CD4-positive, alpha-beta T cell (primary cell): ENCODE measurements at regions not wholly inside any gene's neighbourhood (a gene's known extent, or its start where the extent isn't known, plus 50 kb on each side); places are given as distances from the start of the nearest gene placed in this dataset.
"Not testable (repeated sequence)": the region's sequence is repeated elsewhere in the genome, so short reads cannot be mapped to it uniquely, and the experiment has no call there.

Source experiments
- ATAC-seq: fragments of 200-7000 bp; cut with Tn5 transposase; one replicate; pipeline ENCODE4 v1.10.0; 2022; ENCODE audit warnings: mild to moderate bottlenecking; ENCODE audit not compliant: poor library complexity
- CTCF ChIA-PET: fragments of 350-600 bp; sonication (Branson Sonifier 250); formaldehyde crosslinking; loops from one replicate; lab custom pipeline; 2021; ENCODE audit warnings: antibody characterized with exemption, inconsistent platforms; lab: Charles Lee
- POLR2A ChIA-PET: fragments of 350-600 bp; sonication (Branson Sonifier 250); formaldehyde crosslinking; loops from one replicate; lab custom pipeline; 2021; ENCODE audit warnings: antibody characterized with exemption, inconsistent platforms; lab: Charles Lee
- DNase-seq, 14 experiments: peaks; one replicate each; pipeline ENCODE4 v3.0.0-alpha.2; 2013 to 2020; ENCODE audit warnings: mixed read lengths in 2 of 14
- H3K27ac ChIP-seq, 2 donors: one replicate each; pipeline versions ENCODE4 v1.5.1 to v1.7.0; 2013; ENCODE audit warnings: low read length in 2 of 2, low read depth in 1 of 2, mild to moderate bottlenecking in 1 of 2
- H3K27me3 ChIP-seq, 2 experiments: 1 replicate in 1 of 2; 2 replicates in 1 of 2; pipeline versions ENCODE4 v1.6.1 to v1.7.0; 2013; ENCODE audit warnings: low read length in 2 of 2, control low read depth in 1 of 2, mild to moderate bottlenecking in 1 of 2, moderate library complexity in 1 of 2; ENCODE audit not compliant: insufficient read depth in 2 of 2, control insufficient read depth in 1 of 2
- H3K36me3 ChIP-seq: one replicate; pipeline ENCODE4 v1.6.1; 2013; ENCODE audit warnings: low read length, control low read depth; ENCODE audit not compliant: insufficient read depth
- H3K4me1 ChIP-seq: one replicate; pipeline ENCODE4 v1.6.1; 2013; ENCODE audit warnings: low read length, control low read depth; ENCODE audit not compliant: insufficient read depth
- H3K4me3 ChIP-seq: one replicate; pipeline ENCODE4 v1.5.1; 2013; ENCODE audit warnings: mild to moderate bottlenecking, low read length, moderate library complexity
- H3K9me3 ChIP-seq, 2 experiments: 1 replicate in 1 of 2; 2 replicates in 1 of 2; pipeline versions ENCODE4 v1.6.1 to v1.7.0; 2013; ENCODE audit warnings: low read length in 2 of 2, mild to moderate bottlenecking in 2 of 2, control low read depth in 1 of 2, moderate library complexity in 1 of 2; ENCODE audit not compliant: control insufficient read depth in 1 of 2, insufficient read depth in 1 of 2
- H3K27ac Mint-ChIP-seq: one replicate; pipeline ENCODE4 v1.8.0; 2020; ENCODE audit warnings: mixed read lengths
- H3K27me3 Mint-ChIP-seq: one replicate; pipeline ENCODE4 v1.8.0; 2021; ENCODE audit warnings: mixed read lengths
- H3K36me3 Mint-ChIP-seq: one replicate; pipeline ENCODE4 v1.8.0; 2021; ENCODE audit warnings: low read depth, mixed read lengths
- H3K4me1 Mint-ChIP-seq: one replicate; pipeline ENCODE4 v1.8.0; 2021; ENCODE audit warnings: low read depth, mixed read lengths
- H3K4me3 Mint-ChIP-seq: one replicate; pipeline ENCODE4 v1.8.0; 2020; ENCODE audit warnings: mild to moderate bottlenecking, mixed read lengths
- H3K9me3 Mint-ChIP-seq: one replicate; pipeline ENCODE4 v1.8.0; 2020; ENCODE audit warnings: mixed read lengths
- CTCF ChIP-seq: fragments of 200-600 bp; IDR thresholded peaks from one replicate; pipeline ENCODE4 v1.8.0; 2022; ENCODE audit warnings: antibody characterized with exemption, mild to moderate bottlenecking
- intact Hi-C, 2 experiments: fragments of 100-400 bp; cut with DNase I in 1 of 2; cut with micrococcal nuclease in 1 of 2; formaldehyde crosslinking; loops; one replicate each; pipeline versions ENCODE4 v1.15.1 to v1.9.0; 2023 to 2025; cut with DNase I, micrococcal nuclease

GRCh38 chr12:46478123-46478522 lies 105.5 kb upstream of the SLC38A2 start:
- DNase-seq (no peak), ATAC-seq (no peak)
- Histone ChIP-seq H3K9me3 (no peaks in the 10 kb centered on the region), H3K27me3 (no peaks in the 10 kb centered on the region), H3K27ac (no peak overlapping the region), H3K4me1 (no peaks in the 10 kb centered on the region), H3K4me3 (no peak overlapping the region), H3K36me3 (no peaks in the 10 kb centered on the region)
- TF ChIP-seq CTCF, result no peak
- ChIA-PET POLR2A (no interaction called here), CTCF (no interaction called here)
- H3K27me3 Mint-ChIP-seq, result no peaks in the 10 kb centered on the region
- peaks cover 6% of the 10 kb centered on the region for H3K4me1 Mint-ChIP-seq
- intact Hi-C loops, result no loop called here
- H3K4me3 Mint-ChIP-seq, result no peak overlapping the region
- no peaks in the 10 kb centered on the region for H3K9me3 Mint-ChIP-seq
- H3K36me3 Mint-ChIP-seq, result no peaks in the 10 kb centered on the region
- no peak overlapping the region for H3K27ac Mint-ChIP-seq

GRCh38 chr12:46477541-46477940 lies 105.0 kb upstream of the SLC38A2 start:
- H3K36me3 Mint-ChIP-seq, result no peaks in the 10 kb centered on the region
- no peak overlapping the region for H3K27ac ChIP-seq
- H3K27me3 ChIP-seq, result no peaks in the 10 kb centered on the region
- H3K36me3 ChIP-seq, result no peaks in the 10 kb centered on the region
- no peaks in the 10 kb centered on the region for H3K27me3 Mint-ChIP-seq
- H3K4me1 ChIP-seq, result no peaks in the 10 kb centered on the region
- no peaks in the 10 kb centered on the region for H3K9me3 Mint-ChIP-seq
- ChIA-PET POLR2A (no interaction called here), CTCF (no interaction called here)
- intact Hi-C loops, result no loop called here
- DNase-seq, result no peak
- H3K4me3 Mint-ChIP-seq, result no peak overlapping the region
- no peak for TF ChIP-seq CTCF
- H3K4me1 Mint-ChIP-seq, result peaks cover 6% of the 10 kb centered on the region
- no peaks in the 10 kb centered on the region for H3K9me3 ChIP-seq
- no peak overlapping the region for H3K4me3 ChIP-seq
- no peak for ATAC-seq
- no peak overlapping the region for H3K27ac Mint-ChIP-seq

- no peaks in the 10 kb centered on the region for H3K4me1 ChIP-seq
- Mint-ChIP-seq H3K27me3 (no peaks in the 10 kb centered on the region), H3K36me3 (no peaks in the 10 kb centered on the region), H3K9me3 (no peaks in the 10 kb centered on the region), H3K27ac (no peak overlapping the region), H3K4me3 (no peak overlapping the region), H3K4me1 (peaks cover 6% of the 10 kb centered on the region)
- no peak for ATAC-seq
- no peak for DNase-seq
- TF ChIP-seq CTCF, result no peak
- H3K4me3 ChIP-seq, result no peak overlapping the region
- no peaks in the 10 kb centered on the region for H3K9me3 ChIP-seq
- POLR2A ChIA-PET, result interaction anchor here (1.0 kb wide), 1 partner anchor 21 kb away, joined by 3 read pairs; no protein-coding TSS in a partner anchor
- no peaks in the 10 kb centered on the region for H3K27me3 ChIP-seq
- CTCF ChIA-PET, result interaction anchor here (0.9 kb wide), 1 partner anchor 16 kb away, joined by 3 read pairs; no protein-coding TSS in a partner anchor
- intact Hi-C loops, result no loop called here
- H3K36me3 ChIP-seq, result no peaks in the 10 kb centered on the region
- H3K27ac ChIP-seq, result no peak overlapping the region
Observed at GRCh38 chr12:46475972-46476645, 103.5 kb upstream of the SLC38A2 start.

- H3K4me3 ChIP-seq, DNase-seq, POLR2A ChIA-PET, H3K27me3 ChIP-seq, H3K4me1 ChIP-seq, H3K36me3 ChIP-seq, H3K9me3 ChIP-seq, intact Hi-C loops, H3K27me3 Mint-ChIP-seq, H3K27ac ChIP-seq, H3K27ac Mint-ChIP-seq, ATAC-seq, H3K36me3 Mint-ChIP-seq, H3K9me3 Mint-ChIP-seq, H3K4me3 Mint-ChIP-seq: not testable (repeated sequence)
- CTCF ChIA-PET, result interaction anchor here (0.9 kb wide), 1 partner anchor 10 kb away, joined by 4 read pairs; no protein-coding TSS in a partner anchor
- peaks cover 15% of the 10 kb centered on the region for H3K4me1 Mint-ChIP-seq
Observed at GRCh38 chr12:46474385-46474784, 101.8 kb upstream of the SLC38A2 start.
